Nephron progenitor cell (in vitro differentiated cells): ENCODE measurements at regions not wholly inside any gene's neighbourhood (a gene's known extent, or its start where the extent isn't known, plus 50 kb on each side); places are given as distances from the start of the nearest gene placed in this dataset.

Source experiments
- DNase-seq: peaks from one replicate; pipeline ENCODE4 v3.0.0; 2021
- H3K27ac Mint-ChIP-seq: 2 replicates; pipeline ENCODE4 v1.8.0; 2021; ENCODE audit warnings: mild to moderate bottlenecking, moderate library complexity, mixed read lengths
- H3K27me3 Mint-ChIP-seq: 2 replicates; pipeline ENCODE4 v1.8.0; 2021; ENCODE audit warnings: mild to moderate bottlenecking, low read depth, mixed read lengths; ENCODE audit not compliant: poor library complexity
- H3K36me3 Mint-ChIP-seq: 2 replicates; pipeline ENCODE4 v1.8.0; 2021; ENCODE audit warnings: low read depth, mixed read lengths
- H3K4me1 Mint-ChIP-seq: 2 replicates; pipeline ENCODE4 v1.8.0; 2021; ENCODE audit warnings: mixed read lengths
- H3K4me3 Mint-ChIP-seq: 2 replicates; pipeline ENCODE4 v1.8.0; 2021; ENCODE audit warnings: mild to moderate bottlenecking, moderate library complexity, mixed read lengths
- H3K9me3 Mint-ChIP-seq: 2 replicates; pipeline ENCODE4 v1.8.0; 2021; ENCODE audit warnings: mild to moderate bottlenecking, moderate library complexity, mixed read lengths
- CTCF ChIP-seq: fragments of 200-600 bp; sonication (generic); IDR thresholded peaks from 2 replicates; pipeline ENCODE4 v1.5.0; 2021; ENCODE audit warnings: antibody characterized with exemption

GRCh38 chr11:70743941-70744351, 345.6 kb downstream of the CTTN start:
- TF ChIP-seq CTCF: no peak
- H3K27ac Mint-ChIP-seq: no peak overlapping the region
- peaks cover 30% of the 10 kb centered on the region for H3K27me3 Mint-ChIP-seq
- H3K36me3 Mint-ChIP-seq: peaks cover 2% of the 10 kb centered on the region
- no peak overlapping the region for H3K4me3 Mint-ChIP-seq
- peaks cover 11% of the 10 kb centered on the region for H3K9me3 Mint-ChIP-seq
- DNase-seq: no peak
- peaks cover 54% of the 10 kb centered on the region for H3K4me1 Mint-ChIP-seq

- no peak for DNase-seq
- peaks cover 54% of the 10 kb centered on the region for H3K4me1 Mint-ChIP-seq
- H3K9me3 Mint-ChIP-seq: peaks cover 17% of the 10 kb centered on the region
- TF ChIP-seq CTCF: no peak
- peaks cover 8% of the 10 kb centered on the region for H3K36me3 Mint-ChIP-seq
- peaks cover 32% of the 10 kb centered on the region for H3K27me3 Mint-ChIP-seq
- no peak overlapping the region for H3K27ac Mint-ChIP-seq
- H3K4me3 Mint-ChIP-seq: no peak overlapping the region
These were observed 346.3 kb downstream of the CTTN start for GRCh38 chr11:70744396-70745185.

- Mint-ChIP-seq H3K27ac (no peak overlapping the region), H3K9me3 (peaks cover 26% of the 10 kb centered on the region), H3K4me1 (peaks cover 50% of the 10 kb centered on the region), H3K27me3 (peaks cover 31% of the 10 kb centered on the region), H3K36me3 (peaks cover 10% of the 10 kb centered on the region), H3K4me3 (no peak overlapping the region)
- DNase-seq: no peak
- no peak for TF ChIP-seq CTCF
These were observed 347.1 kb downstream of the CTTN start for GRCh38 chr11:70745451-70745850.

GRCh38 chr11:70745941-70746340, 347.6 kb downstream of the CTTN start:
- no peak for DNase-seq
- Mint-ChIP-seq H3K9me3 (peaks cover 31% of the 10 kb centered on the region), H3K4me1 (peaks cover 45% of the 10 kb centered on the region), H3K27ac (no peak overlapping the region), H3K36me3 (peaks cover 10% of the 10 kb centered on the region), H3K27me3 (peaks cover 31% of the 10 kb centered on the region), H3K4me3 (no peak overlapping the region)
- no peak for TF ChIP-seq CTCF

GRCh38 chr11:70746351-70746750, 348.0 kb downstream of the CTTN start:
- H3K4me3 Mint-ChIP-seq: no peak overlapping the region
- no peak overlapping the region for H3K27ac Mint-ChIP-seq
- H3K36me3 Mint-ChIP-seq: peaks cover 14% of the 10 kb centered on the region
- TF ChIP-seq CTCF: no peak
- DNase-seq: no peak
- H3K4me1 Mint-ChIP-seq: peaks cover 41% of the 10 kb centered on the region
- H3K9me3 Mint-ChIP-seq: peaks cover 35% of the 10 kb centered on the region
- peaks cover 31% of the 10 kb centered on the region for H3K27me3 Mint-ChIP-seq

- no peak for TF ChIP-seq CTCF
- Mint-ChIP-seq H3K27me3 (peaks cover 27% of the 10 kb centered on the region), H3K4me3 (no peak overlapping the region), H3K36me3 (peaks cover 19% of the 10 kb centered on the region), H3K4me1 (peaks cover 34% of the 10 kb centered on the region), H3K27ac (no peak overlapping the region), H3K9me3 (peaks cover 44% of the 10 kb centered on the region)
- DNase-seq: no peak
These were observed 349.0 kb downstream of the CTTN start for GRCh38 chr11:70747285-70747684.
